GM19463 (cell line): ENCODE measurements at regions not wholly inside any gene's neighbourhood (a gene's known extent, or its start where the extent isn't known, plus 50 kb on each side); places are given as distances from the start of the nearest gene placed in this dataset.
"Not testable (repeated sequence)": the region's sequence is repeated elsewhere in the genome, so short reads cannot be mapped to it uniquely, and the experiment has no call there.

Source experiments
- ATAC-seq: cut with Tn5 transposase; IDR thresholded peaks from one replicate; pipeline ENCODE4 v1.9.1; 2021; ENCODE audit warnings: mild to moderate bottlenecking, moderate library complexity; ENCODE audit not compliant: unreplicated experiment

GRCh38 chr12:17361224-17361623 lies 728.8 kb downstream of the RERGL start:
- no peak for ATAC-seq

- no peak for ATAC-seq
These were observed 731.2 kb downstream of the RERGL start for GRCh38 chr12:17358835-17359234.

DNA sequence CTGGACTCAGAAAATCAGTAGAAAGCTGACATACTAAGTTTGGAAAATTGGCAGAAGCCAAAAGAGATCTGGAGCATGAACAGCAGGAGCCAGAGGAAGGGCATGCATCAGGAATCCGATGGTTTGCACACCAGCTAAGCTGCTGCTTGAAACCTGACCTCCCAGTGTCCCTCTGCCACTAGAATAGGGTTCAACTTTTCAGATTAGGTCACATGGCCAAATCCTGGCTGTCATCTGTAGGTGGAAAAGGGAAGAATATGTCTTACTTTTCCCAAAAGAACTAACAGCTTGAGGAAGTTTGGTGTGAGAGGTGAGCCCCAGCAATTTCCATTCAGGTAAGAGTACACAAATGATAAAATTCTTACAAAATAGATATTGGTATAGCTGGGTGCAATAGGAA lies 732.6 kb downstream of the RERGL start:
- ATAC-seq, result no peak

DNA sequence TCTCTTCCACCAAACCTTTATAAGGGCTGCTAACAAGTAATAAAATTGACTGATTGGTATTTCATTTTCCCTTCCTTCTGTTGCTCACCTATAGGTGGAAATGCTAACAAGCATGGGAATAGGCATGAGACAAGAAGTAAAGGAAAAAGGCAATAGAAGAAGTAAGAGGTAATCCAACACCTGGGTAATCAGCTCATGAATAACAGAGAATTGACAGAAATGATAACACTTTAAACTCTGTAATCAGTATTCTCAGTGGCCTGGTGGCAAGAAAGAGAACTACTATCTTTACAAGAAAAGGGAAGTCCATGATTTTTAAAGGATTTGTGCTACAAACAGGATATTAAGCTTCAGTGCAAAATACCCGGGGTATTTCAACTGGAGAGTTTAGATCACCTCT lies 737.8 kb downstream of the RERGL start:
- ATAC-seq, result no peak

DNA sequence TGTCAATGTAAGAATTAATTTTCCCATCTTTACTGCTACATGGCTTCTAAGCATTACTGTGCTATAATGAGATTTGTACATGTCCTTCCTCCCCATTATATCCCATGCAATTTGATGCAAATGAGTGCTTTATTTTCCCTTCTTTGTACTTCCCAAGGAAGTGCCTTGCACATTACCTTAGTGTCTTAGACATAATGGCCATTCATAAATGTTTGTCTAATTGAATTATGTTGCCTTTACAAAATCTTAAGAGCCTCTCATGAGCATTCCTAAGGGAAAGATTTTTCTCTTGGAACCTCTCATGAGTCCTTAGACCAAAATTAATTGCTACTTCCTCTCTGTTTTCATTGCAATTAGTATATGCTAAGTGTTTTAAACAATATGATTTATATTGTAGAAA lies 741.7 kb downstream of the RERGL start:
- no peak for ATAC-seq

- ATAC-seq, result no peak
These were observed 738.7 kb upstream of the LMO3 start for GRCh38 chr12:17344649-17345048.

DNA sequence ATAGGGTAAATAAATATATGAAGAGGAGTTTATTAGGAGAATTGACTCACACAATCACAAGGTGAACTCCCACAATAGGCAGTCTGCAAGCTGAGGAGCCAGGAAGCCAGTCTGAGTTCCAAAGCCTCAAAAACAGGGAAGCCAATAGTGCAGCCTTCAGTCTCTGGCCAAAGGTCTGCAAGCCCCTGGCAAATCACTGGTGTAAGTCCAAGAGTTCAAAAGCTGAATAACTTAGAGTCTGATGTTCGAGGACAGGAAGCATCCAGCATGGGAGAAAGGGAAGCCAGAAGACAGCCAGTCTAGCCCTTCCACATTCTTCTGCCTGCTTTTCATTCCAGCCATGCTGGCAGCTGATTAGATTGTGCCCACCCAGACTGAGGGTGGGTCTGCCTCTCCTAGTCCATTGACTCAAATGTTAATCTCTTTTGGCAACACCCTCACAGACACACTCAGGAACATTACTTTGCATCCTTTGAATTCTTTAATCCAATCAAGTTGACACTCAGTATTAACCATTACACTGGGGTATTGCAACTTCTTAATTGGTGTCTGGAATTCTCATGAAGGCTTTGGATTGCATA lies 736.5 kb upstream of the LMO3 start:
- ATAC-seq, result no peak

DNA sequence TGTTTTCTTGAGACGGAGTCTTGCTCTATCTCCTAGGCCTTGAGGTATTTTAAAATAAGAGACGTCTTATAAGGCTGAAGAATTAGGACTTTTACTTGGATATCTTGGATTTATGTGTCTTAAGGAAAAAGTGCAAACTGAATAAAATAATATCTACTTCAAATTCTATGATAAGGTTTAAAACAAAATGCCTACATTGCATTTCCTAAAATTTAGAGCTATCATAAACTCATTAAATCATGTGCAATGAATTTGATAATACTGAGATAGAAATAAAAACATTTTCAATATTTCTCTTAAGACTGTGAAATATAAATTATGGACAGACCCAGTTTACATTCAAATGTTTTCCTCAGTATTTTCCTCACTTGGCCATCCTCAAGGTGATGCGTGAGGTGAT lies 729.5 kb upstream of the LMO3 start:
- ATAC-seq, result no peak

DNA sequence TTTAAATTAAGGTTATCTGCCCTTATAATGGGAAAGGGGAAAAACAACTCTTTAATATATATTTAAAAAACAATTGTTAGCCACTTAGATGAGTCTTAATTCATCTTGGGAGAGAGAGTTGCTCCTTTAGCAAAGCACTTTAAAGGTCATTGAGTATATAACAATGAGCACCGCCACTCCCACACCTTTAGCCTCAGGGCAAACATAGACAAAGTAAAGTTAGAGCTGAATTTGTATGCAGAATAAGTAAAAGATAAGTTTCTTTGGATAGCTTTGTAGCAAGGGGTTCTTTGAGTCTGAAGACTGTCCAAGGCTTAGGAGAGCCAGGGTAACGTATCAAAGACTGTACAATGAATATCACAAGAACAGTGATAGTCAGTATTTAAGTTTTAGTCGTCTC lies 728.8 kb upstream of the LMO3 start:
- ATAC-seq, result no peak

DNA sequence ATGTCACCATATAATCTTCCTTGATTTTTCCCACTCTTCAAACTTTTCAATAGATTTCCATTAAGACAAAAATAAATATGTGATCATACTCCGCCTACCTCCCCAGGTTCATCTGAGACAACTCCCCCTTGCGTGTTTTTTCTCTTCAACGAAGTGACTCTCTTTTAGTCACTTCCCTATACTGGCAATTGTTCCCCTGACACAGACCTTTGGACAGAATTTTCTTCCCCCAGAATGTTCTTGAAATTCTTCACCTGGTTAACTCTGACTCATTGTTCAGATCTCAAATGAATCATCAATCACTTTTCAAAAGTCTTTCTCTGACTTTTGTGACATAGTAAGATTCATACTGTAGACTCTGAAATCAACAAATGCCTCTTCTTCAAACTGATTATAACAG lies 727.3 kb upstream of the LMO3 start:
- ATAC-seq, result no peak

GRCh38 chr12:17326649-17327048 lies 720.7 kb upstream of the LMO3 start:
- no peak for ATAC-seq

DNA sequence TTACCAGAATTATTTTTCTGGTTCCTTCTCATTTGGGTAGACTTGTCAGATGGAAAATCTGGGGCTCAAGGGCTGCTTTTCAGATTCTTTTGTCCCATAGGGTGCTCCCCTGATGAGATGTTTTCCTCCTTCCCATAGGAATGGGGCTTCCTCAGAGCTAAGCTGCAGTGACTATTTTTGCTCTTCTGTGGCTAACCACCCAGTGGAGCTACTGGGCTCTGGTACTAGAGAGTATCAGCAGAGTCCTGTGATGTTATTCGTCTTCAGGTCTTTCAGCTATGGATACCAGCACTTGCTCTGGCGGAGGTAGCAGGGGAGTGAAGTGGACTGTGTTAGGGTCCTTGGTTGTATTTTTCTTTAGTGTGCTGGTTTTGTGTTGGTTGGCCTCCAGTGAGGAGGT lies 716.1 kb upstream of the LMO3 start:
- ATAC-seq, result no peak

DNA sequence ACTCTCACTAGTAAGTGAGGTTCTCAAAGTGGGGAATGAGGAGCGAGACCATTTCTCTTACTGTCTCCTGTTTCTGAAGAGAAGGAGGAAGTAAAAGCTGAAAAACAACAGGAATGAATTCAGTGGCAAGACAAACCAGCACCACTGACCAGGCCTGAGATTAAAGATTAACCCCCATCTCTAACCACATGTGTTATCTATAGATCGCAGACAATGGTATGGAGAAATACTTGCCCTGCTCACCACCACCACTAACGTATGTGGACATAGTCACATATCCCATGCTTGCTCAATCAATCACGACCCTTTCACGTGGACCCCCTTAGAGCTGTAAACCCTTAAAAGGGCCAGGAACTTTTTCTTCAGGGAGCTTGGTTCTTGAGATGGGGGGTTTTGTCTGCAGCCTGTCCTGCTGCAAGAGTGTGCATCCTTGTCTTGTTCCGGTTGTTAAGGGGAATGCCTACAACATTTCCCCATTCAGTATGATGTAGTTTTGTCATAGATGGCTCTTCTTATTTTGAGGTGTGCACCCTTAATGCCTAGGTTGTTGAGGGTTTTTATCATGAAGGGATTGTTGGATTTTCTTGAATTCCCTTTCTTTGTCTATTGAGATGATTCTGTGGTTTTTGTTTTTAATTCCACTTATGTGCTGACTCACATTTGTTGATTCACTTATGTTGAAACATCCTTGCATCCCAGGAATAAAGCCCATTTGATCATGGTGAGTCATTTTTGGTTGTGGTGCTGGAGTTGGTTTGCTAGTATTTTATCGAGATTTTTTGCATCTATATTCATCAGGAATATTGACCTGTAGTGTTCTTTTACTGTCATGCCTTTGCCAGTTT lies 698.8 kb upstream of the LMO3 start:
- no peak for ATAC-seq

DNA sequence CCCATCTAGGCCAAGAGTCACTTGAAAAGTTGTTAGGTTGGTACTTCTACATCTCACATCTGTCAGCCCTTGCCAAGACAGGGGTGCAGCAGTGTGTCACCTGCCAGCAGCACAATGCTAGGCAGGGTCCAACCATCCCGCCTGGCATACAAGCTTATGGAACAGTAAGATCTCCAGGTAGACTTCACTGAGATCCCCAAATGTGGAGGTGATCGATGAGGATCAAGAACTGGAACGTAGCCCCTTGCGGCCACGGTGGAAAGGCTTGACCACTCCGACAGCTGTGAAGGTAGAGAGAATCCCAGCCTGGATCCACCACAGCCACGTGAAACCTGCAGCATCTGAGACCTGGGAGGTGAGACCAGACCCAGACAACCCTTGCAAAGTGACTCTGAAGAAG lies 696.0 kb upstream of the LMO3 start:
- no peak for ATAC-seq

DNA sequence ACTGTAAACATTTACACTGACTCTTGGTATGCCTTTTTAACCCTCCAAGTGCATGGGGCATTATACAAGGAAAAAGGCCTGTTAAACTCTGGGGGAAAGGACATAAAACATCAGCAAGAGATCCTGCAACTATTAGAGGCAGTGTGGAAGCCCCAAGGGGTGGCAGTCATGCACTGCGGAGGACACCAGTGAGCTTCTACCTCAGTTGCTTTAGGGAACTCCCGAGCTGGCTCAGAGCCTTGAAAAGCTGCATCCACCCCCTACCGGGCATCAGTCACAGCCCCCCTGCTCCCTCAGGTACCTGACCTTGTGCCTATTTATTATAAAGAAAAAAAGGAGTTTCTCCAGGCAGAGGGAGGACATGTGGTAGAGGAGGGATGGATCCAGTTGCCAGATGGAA lies 695.6 kb upstream of the LMO3 start:
- ATAC-seq, result no peak

DNA sequence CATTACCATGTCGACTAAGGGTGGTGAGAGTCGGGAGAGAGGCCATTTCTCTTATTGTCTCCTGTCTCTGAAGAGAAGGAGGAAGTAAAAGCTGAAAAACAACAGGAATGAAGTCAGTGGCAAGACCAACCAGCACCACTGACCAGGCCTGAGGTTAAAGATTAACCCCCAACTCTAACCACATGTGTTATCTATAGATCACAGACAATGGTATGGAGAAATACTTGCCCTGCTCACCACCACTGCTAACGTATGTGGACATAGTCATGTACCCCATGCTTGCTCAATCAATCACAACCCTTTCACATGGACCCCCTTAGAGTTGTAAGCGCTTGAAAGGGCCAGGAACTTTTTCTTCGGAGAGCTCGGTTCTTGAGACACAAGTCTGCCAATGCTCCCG lies 690.9 kb upstream of the LMO3 start:
- ATAC-seq, result no peak

- ATAC-seq, result no peak
These were observed 680.9 kb upstream of the LMO3 start for GRCh38 chr12:17286874-17287273.

GRCh38 chr12:17284873-17285272 lies 678.9 kb upstream of the LMO3 start:
- ATAC-seq, result no peak

DNA sequence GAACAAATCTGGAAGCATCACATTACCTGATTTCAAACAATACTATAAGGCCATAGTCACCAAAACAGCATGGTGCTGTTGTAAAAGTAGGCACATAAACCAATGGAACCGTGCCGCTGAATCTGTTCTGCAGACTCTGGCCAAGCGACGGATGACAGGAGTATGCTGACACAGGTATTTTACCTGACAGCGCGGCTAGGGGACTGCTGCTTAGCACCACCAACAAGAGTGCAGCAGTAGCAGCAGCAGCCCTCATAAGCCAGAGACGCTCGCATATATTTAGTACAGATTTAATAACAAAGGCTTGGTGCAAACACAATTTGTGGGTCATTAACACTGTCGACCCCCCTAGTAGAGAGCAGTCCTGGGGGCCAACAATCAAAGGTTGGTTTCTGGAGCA lies 677.6 kb upstream of the LMO3 start:
- ATAC-seq, result no peak

DNA sequence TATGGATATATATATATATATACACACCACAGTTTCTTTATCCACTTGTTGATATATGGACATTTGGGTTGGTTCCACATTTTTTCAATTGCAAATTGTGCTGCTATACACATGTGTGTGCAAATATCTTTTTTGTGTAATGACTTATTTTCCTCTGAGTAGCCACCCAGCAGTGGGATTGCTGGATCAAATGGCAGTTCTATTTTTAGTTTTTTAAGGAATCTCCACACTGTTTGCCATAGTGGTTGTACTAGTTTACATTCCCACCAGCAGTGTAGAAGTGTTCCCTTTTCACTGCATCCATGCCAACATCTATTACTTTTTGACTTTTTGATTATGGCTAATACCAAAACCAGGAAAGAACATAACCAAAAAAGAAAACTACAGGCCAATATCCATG lies 676.2 kb upstream of the LMO3 start:
- ATAC-seq, result not testable (repeated sequence)

DNA sequence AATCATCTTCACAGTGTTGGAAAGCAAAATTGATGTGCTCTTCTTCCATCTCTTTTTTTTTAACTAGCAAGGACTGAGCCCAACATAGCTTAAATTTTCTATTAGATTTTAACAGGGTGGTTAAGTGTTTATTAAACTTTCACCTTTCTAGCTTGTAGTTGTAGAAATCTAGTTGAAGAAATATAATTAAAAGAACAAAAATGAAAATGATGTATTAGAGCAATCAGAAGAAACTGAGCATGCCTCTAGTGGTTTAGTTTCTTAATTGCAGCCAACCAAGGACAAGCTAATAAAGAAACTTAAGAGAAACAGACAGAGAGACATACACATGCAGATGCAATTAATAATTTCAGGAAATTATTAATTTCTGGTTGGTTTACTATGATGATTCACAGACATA lies 673.0 kb upstream of the LMO3 start:
- no peak for ATAC-seq

DNA sequence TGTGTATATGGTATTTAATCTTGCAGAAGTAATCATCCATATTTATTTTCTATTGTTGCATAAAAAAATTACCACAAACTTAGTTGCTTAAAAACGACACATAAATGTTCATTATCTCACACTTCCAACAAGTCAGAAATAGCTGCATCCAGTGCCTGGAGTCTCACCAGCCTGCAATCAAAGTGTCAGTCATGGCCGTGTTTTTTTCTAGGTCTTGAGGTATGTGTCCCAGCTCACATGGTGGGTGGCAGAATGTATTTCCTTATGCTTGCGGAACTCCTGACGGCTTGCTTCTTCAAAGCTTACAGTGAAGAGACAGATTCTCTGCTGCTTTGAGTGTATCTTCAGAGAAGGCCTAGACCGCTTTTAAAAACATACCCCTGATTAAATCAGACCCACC lies 670.2 kb upstream of the LMO3 start:
- no peak for ATAC-seq

GRCh38 chr12:17266856-17267255 lies 660.9 kb upstream of the LMO3 start:
- no peak for ATAC-seq
